Vagina (tissue), 2 donors: ENCODE measurements at regions not wholly inside any gene's neighbourhood (a gene's known extent, or its start where the extent isn't known, plus 50 kb on each side); places are given as distances from the start of the nearest gene placed in this dataset.
"Not testable (repeated sequence)": the region's sequence is repeated elsewhere in the genome, so short reads cannot be mapped to it uniquely, and the experiment has no call there.

Experiments used
- DNase-seq, 2 donors: peaks; one replicate each; pipeline ENCODE4 v3.0.0-alpha.2; 2017; ENCODE audit errors: extremely low spot score in 2 of 2
- H3K27ac ChIP-seq: fragments of 200-600 bp; sonication (generic); one replicate; pipeline ENCODE4 v1.5.1; 2019
- H3K27me3 ChIP-seq: fragments of 200-600 bp; sonication (generic); one replicate; pipeline ENCODE4 v1.5.1; 2019
- H3K36me3 ChIP-seq, 2 donors: fragments of 200-600 bp; sonication (generic); one replicate each; pipeline ENCODE4 v1.5.1; 2017 to 2019
- H3K4me1 ChIP-seq: fragments of 200-600 bp; sonication (generic); one replicate; pipeline ENCODE4 v1.5.1; 2019
- H3K4me3 ChIP-seq, 2 donors: fragments of 200-600 bp; sonication (generic); 1 replicate in 1 of 2; 2 replicates in 1 of 2; pipeline ENCODE4 v1.5.1; 2016 to 2019
- H3K9me3 ChIP-seq: fragments of 200-600 bp; sonication (generic); one replicate; pipeline ENCODE4 v1.5.1; 2019
- POLR2A ChIP-seq, 2 donors: fragments of 450-650 bp; IDR thresholded peaks; one replicate each; pipeline ENCODE4 v1.6.1; 2017; ENCODE audit warnings: antibody characterized with exemption in 2 of 2, mild to moderate bottlenecking in 2 of 2, moderate library complexity in 2 of 2
- POLR2AphosphoS5 ChIP-seq, 2 donors: sonication (generic); formaldehyde crosslinking; IDR thresholded peaks; one replicate each; pipeline ENCODE4 v1.9.0; 2017; ENCODE audit warnings: antibody characterized with exemption in 2 of 2, mild to moderate bottlenecking in 2 of 2, low read depth in 1 of 2; ENCODE audit not compliant: insufficient read depth in 1 of 2
- intact Hi-C: fragments of 100-400 bp; cut with DNase I; formaldehyde crosslinking; loops from one replicate; pipeline ENCODE4 v1.15.1; 2023
- TF ChIP-seq, protein P1 (sequence below), 3 experiments: fragments of 450-650 bp in 2 of 3; fragments of 200-600 bp in 1 of 3; sonication (generic) in 1 of 3; IDR thresholded peaks; one replicate each; pipeline ENCODE4 v1.5.1; 2017 to 2019; ENCODE audit warnings: antibody characterized with exemption in 3 of 3, mild to moderate bottlenecking in 2 of 3, moderate library complexity in 2 of 3

DNA sequence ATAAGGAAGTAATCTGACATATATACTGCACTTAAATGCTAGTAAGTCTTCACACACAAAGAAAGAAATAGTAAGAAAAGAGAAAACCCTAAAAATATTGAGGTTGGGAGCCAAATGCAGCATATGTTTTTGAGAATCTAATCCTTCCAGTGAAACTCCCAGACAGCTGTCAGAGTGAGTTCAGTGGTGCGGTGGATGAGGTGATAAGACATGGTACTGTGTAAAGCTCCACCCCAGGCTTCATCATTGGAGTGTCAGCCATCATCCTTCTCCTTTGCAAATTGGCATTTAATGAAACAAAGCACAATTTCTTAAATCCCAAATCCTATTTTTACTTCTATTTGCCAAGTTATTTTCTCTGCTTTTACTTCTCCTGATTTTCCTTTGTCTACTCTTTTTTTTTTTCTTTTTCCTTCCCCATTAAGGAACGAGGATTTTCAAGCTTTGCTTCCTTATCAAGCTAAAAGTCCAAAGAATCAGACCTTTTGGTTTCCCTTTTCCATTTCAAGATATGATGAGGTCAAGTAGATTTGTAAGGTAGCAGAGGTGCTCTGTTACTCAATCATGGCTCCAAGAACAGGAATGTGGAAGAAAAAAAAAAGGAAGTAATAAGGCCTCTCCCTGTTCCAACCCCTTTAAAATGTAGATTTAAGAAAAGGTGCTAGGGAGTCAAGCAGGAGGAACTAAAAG is 343.3 kb downstream of the SETD4 start:
- Histone ChIP-seq H3K4me1 (no peaks in the 10 kb centered on the region), H3K27me3 (no peaks in the 10 kb centered on the region), H3K27ac (no peak overlapping the region), H3K4me3 (no peak overlapping the region), H3K9me3 (no peaks in the 10 kb centered on the region), H3K36me3 (no peaks in the 10 kb centered on the region)
- TF ChIP-seq POLR2A (IDR thresholded peaks at IDR 0.05) = no peak
- TF ChIP-seq, protein P1, sequence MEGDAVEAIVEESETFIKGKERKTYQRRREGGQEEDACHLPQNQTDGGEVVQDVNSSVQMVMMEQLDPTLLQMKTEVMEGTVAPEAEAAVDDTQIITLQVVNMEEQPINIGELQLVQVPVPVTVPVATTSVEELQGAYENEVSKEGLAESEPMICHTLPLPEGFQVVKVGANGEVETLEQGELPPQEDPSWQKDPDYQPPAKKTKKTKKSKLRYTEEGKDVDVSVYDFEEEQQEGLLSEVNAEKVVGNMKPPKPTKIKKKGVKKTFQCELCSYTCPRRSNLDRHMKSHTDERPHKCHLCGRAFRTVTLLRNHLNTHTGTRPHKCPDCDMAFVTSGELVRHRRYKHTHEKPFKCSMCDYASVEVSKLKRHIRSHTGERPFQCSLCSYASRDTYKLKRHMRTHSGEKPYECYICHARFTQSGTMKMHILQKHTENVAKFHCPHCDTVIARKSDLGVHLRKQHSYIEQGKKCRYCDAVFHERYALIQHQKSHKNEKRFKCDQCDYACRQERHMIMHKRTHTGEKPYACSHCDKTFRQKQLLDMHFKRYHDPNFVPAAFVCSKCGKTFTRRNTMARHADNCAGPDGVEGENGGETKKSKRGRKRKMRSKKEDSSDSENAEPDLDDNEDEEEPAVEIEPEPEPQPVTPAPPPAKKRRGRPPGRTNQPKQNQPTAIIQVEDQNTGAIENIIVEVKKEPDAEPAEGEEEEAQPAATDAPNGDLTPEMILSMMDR (IDR thresholded peaks at IDR 0.05) = no peak
- no peak for DNase-seq
- intact Hi-C loops = no loop called here

DNA sequence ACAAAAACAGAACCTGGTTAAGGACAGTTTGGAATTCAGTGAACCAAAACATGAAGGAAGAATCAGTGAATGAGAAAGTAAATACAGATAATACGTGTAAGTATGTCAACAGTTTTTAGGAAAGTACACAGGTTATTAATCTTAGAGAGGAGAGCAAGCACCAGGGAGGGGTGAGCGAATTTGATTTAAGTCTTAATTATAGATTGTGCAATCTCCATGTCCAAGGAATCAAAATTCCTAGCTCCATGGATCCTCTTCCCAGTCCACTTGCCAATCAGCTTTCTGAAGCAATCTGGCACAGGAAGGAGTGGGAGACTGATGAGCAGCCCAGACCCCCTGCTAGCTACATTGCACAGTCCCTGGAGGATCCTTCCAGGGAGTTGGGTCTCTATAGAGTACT is 346.4 kb downstream of the SETD4 start:
- Histone ChIP-seq H3K36me3 (no peaks in the 10 kb centered on the region), H3K4me1 (no peaks in the 10 kb centered on the region), H3K27ac (no peak overlapping the region), H3K4me3 (no peak overlapping the region), H3K9me3 (no peaks in the 10 kb centered on the region), H3K27me3 (no peaks in the 10 kb centered on the region)
- DNase-seq = no peak
- intact Hi-C loops = no loop called here
- TF ChIP-seq POLR2A (IDR thresholded peaks at IDR 0.05) (no peak), POLR2AphosphoS5 (IDR thresholded peaks at IDR 0.05; ENCODE audit: insufficient read depth in 1 of 2, low read depth in 1 of 2) (no peak)
- TF ChIP-seq, protein P1 (IDR thresholded peaks at IDR 0.05) = no peak

DNA sequence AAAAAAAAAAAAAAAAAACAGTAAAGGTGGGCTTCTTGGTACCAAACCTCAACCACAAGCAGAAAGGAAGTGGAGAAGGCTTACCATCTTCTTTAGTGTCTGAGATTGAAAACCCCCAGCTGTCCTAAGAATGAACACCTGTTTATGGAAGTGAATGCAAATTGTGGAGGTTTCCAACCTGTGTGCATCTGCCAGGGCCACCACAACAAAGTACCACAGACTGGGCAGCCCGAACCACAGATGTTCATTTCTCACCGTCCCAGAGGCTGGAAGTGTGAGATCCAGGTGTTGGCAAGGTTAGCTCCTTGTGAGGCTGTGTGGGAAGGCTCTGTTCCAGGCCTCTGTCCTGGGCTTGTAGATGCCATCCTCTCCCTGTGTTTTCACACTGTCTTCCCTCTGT is 348.7 kb downstream of the SETD4 start:
- TF ChIP-seq POLR2AphosphoS5 (IDR thresholded peaks at IDR 0.05; ENCODE audit: insufficient read depth in 1 of 2, low read depth in 1 of 2) = no peak
- TF ChIP-seq POLR2A (IDR thresholded peaks at IDR 0.05) = no peak
- TF ChIP-seq, protein P1 (IDR thresholded peaks at IDR 0.05) = no peak
- Histone ChIP-seq H3K27me3 (no peaks in the 10 kb centered on the region), H3K9me3 (no peaks in the 10 kb centered on the region), H3K4me3 (no peak overlapping the region), H3K27ac (no peak overlapping the region), H3K36me3 (no peaks in the 10 kb centered on the region), H3K4me1 (no peaks in the 10 kb centered on the region)
- intact Hi-C loops = no loop called here
- DNase-seq = no peak

DNA sequence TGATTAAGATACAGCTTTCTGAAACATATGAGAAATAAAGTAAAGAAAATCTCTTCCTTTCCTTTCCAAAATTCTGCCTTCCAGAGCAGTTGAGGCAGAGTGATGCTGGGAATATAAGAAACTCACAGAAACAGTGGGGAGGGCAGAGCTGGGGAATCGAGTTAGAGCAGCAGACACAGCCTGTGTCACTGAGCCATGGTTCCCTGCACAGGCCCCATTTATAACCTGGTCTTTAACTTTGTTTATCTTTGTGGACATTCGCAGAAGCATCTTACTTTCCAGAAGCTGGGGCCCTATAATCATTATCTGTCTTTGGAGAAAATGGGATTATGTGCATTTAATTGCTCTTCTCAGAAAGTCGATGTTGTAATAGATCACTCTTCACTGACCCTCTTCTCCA is 349.1 kb downstream of the SETD4 start:
- Histone ChIP-seq H3K9me3 (no peaks in the 10 kb centered on the region), H3K27me3 (no peaks in the 10 kb centered on the region), H3K4me1 (no peaks in the 10 kb centered on the region), H3K27ac (no peak overlapping the region), H3K4me3 (no peak overlapping the region), H3K36me3 (no peaks in the 10 kb centered on the region)
- DNase-seq = no peak
- TF ChIP-seq POLR2A (IDR thresholded peaks at IDR 0.05) = no peak
- TF ChIP-seq, protein P1 (IDR thresholded peaks at IDR 0.05) = no peak
- TF ChIP-seq POLR2AphosphoS5 (IDR thresholded peaks at IDR 0.05; ENCODE audit: insufficient read depth in 1 of 2, low read depth in 1 of 2) = no peak
- intact Hi-C loops = no loop called here

DNA sequence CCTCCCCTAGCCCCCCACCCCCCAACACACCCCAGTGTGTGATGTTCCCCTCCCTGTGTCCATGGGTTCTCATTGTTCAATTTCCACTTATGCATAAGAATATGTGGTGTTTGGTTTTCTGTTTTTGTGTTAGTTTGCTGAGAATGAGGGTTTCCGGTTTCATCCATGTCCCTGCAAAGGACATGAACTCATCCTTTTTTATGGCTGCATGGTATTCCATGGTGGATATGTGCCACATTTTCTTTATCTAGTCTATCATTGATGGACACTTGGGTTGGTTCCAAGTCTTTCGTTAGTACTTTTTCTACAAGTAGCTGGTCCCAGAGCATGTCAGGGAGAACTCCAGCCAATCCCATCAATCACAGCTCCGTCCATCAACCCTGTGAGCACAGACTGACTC is 350.3 kb downstream of the SETD4 start:
- H3K27ac ChIP-seq, H3K36me3 ChIP-seq, intact Hi-C loops, H3K9me3 ChIP-seq, H3K4me3 ChIP-seq, H3K27me3 ChIP-seq, DNase-seq, H3K4me1 ChIP-seq: not testable (repeated sequence)
